CD4-positive, alpha-beta T cell treated with Interleukin-17A for 4 hours (primary cell): ENCODE measurements at regions not wholly inside any gene's neighbourhood (a gene's known extent, or its start where the extent isn't known, plus 50 kb on each side); places are given as distances from the start of the nearest gene placed in this dataset.

Experiments used
- DNase-seq: peaks from one replicate; pipeline ENCODE4 v3.0.0-alpha.2; 2020; ENCODE audit warnings: mixed read lengths

- DNase-seq, result peak; percentile 47
Observed at GRCh38 chr12:124457287-124458219, 109.9 kb downstream of the NCOR2 start.

- DNase-seq, result peak; percentile 61
Observed at GRCh38 chr12:124456652-124457152, 110.7 kb downstream of the NCOR2 start.

GRCh38 chr12:124456133-124456651, 111.2 kb downstream of the NCOR2 start:
- DNase-seq, result no peak

GRCh38 chr12:124455336-124455735, 112.1 kb downstream of the NCOR2 start:
- no peak for DNase-seq

GRCh38 chr12:124454735-124455134, 112.7 kb downstream of the NCOR2 start:
- no peak for DNase-seq

- DNase-seq, result no peak
Observed at GRCh38 chr12:124454352-124454725, 113.1 kb downstream of the NCOR2 start.

GRCh38 chr12:124453419-124454351, 113.7 kb downstream of the NCOR2 start:
- peak; percentile 90 for DNase-seq

- DNase-seq, result no peak
Observed at GRCh38 chr12:124452576-124453331, 114.7 kb downstream of the NCOR2 start.

GRCh38 chr12:124451637-124452243, 115.7 kb downstream of the NCOR2 start:
- no peak for DNase-seq

GRCh38 chr12:124451016-124451415, 116.4 kb downstream of the NCOR2 start:
- DNase-seq, result no peak

- no peak for DNase-seq
Observed at GRCh38 chr12:124450376-124450750, 117.0 kb downstream of the NCOR2 start.

- DNase-seq, result no peak
Observed at GRCh38 chr12:124449623-124450375, 117.6 kb downstream of the NCOR2 start.

GRCh38 chr12:124448955-124449622, 118.3 kb downstream of the NCOR2 start:
- no peak for DNase-seq

- no peak for DNase-seq
Observed at GRCh38 chr12:124448241-124448954, 119.0 kb downstream of the NCOR2 start.

- no peak for DNase-seq
Observed at GRCh38 chr12:124446364-124446763, 121.0 kb downstream of the NCOR2 start.

GRCh38 chr12:124445826-124446225, 121.6 kb downstream of the NCOR2 start:
- no peak for DNase-seq

- no peak for DNase-seq
Observed at GRCh38 chr12:124445121-124445718, 122.2 kb downstream of the NCOR2 start.

- DNase-seq, result no peak
Observed at GRCh38 chr12:124443931-124444712, 123.3 kb downstream of the NCOR2 start.
